GM23338 (cell line): ENCODE measurements at regions not wholly inside any gene's neighbourhood (a gene's known extent, or its start where the extent isn't known, plus 50 kb on each side); places are given as distances from the start of the nearest gene placed in this dataset.

Source experiments
- CREB1 ChIP-seq: fragments of 250-450 bp; sonication (Bioruptor Pico); IDR thresholded peaks from 2 replicates; pipeline ENCODE4 v1.5.0; 2020; ENCODE audit warnings: low read depth, mild to moderate bottlenecking, moderate library complexity
- EZH2 ChIP-seq: fragments of 200-600 bp; sonication (generic); IDR thresholded peaks from one replicate; pipeline ENCODE4 v1.8.0; 2017; ENCODE audit warnings: antibody characterized with exemption, mild to moderate bottlenecking, low read depth; ENCODE audit not compliant: unreplicated experiment
- EZH2phosphoT487 ChIP-seq: fragments of 200-600 bp; sonication (generic); IDR thresholded peaks from one replicate; pipeline ENCODE4 v1.8.1; 2018; ENCODE audit warnings: antibody characterized with exemption; ENCODE audit not compliant: unreplicated experiment
- JUNB ChIP-seq: IDR thresholded peaks from one replicate; pipeline ENCODE4 v1.6.1; 2016; ENCODE audit warnings: antibody characterized with exemption; ENCODE audit not compliant: unreplicated experiment
- NANOG ChIP-seq: IDR thresholded peaks from 2 replicates; pipeline ENCODE4 v1.6.1; 2016; ENCODE audit warnings: antibody characterized with exemption, borderline replicate concordance
- POLR2AphosphoS5 ChIP-seq: IDR thresholded peaks from 2 replicates; pipeline ENCODE4 v1.6.1; 2016; ENCODE audit warnings: antibody characterized with exemption, low read depth
- REST ChIP-seq: IDR thresholded peaks from one replicate; pipeline ENCODE4 v1.6.1; 2018; ENCODE audit warnings: antibody characterized with exemption; ENCODE audit not compliant: unreplicated experiment
- STAT1 ChIP-seq: IDR thresholded peaks from one replicate; pipeline ENCODE4 v1.6.1; 2016; ENCODE audit warnings: antibody characterized with exemption; ENCODE audit not compliant: unreplicated experiment
- ZNF114 ChIP-seq: fragments of 250-450 bp; sonication (Bioruptor Pico); IDR thresholded peaks from 2 replicates; pipeline ENCODE4 v1.5.0; 2020; ENCODE audit warnings: mild to moderate bottlenecking, moderate library complexity
- ZNF331 ChIP-seq: fragments of 250-450 bp; sonication (Bioruptor Pico); IDR thresholded peaks from 2 replicates; pipeline ENCODE4 v1.5.0; 2020; ENCODE audit warnings: low read depth, mild to moderate bottlenecking, moderate library complexity
- ZNF462 ChIP-seq: fragments of 250-450 bp; sonication (Bioruptor Pico); IDR thresholded peaks from 2 replicates; pipeline ENCODE4 v1.5.0; 2020; ENCODE audit warnings: mild to moderate bottlenecking, moderate library complexity
- TF ChIP-seq, protein P1 (sequence below), 2 experiments: fragments of 200-600 bp in 1 of 2; sonication (generic) in 1 of 2; conservative IDR thresholded peaks; 2 replicates each; pipeline versions ENCODE4 v1.5.1 to v1.6.1; 2016 to 2017; ENCODE audit warnings: antibody characterized with exemption in 2 of 2, low read depth in 2 of 2, mild to moderate bottlenecking in 2 of 2, moderate library complexity in 1 of 2
- TF ChIP-seq, protein P2 (sequence below): IDR thresholded peaks from 2 replicates; pipeline ENCODE4 v1.6.1; 2016; ENCODE audit warnings: antibody characterized with exemption

DNA sequence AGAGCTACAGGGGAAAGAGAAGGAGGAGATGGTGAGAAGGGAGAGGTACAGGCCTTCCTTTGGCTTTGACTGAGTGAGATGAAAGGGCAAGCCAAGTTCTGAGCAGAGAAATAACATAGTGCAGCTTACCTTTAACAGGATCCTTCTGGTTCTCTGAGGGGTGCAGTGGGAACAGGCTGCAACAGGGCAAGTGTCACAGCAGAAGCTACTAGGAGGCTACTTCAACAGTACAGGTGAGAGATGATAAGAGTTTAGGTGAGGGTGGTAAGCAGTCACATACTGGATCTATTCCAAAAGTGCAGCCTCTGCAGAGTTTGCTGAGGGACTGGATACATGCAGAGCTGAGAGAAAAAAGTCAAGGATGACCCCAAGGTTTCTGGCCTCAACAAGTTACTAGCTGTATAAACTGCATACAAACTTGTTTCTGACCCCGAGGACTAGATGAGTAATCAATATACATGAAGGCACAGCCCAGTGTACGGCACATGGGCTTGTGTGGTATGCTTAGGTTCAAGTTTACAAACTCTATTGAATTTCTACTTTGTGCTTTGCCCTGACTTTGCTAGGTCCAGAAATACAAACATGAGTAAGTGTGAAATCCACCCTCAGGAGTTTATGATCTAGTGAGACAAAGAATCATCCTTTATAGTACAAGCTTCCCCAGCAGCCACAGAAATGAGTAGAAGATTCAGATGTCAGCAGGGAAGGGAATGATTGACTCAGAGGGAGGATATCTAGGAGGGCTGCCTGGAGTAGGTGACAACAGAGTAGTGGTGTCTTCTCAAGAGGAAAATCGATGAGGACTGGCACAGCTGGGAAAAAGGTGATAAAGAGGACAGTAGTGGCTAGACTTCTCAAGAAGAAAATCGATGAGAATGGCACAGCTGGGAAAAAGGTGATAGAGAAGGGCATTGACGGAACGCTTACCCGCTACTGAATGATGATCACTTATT is 78.2 kb upstream of the TJP1 start:
- TF ChIP-seq, protein P1, sequence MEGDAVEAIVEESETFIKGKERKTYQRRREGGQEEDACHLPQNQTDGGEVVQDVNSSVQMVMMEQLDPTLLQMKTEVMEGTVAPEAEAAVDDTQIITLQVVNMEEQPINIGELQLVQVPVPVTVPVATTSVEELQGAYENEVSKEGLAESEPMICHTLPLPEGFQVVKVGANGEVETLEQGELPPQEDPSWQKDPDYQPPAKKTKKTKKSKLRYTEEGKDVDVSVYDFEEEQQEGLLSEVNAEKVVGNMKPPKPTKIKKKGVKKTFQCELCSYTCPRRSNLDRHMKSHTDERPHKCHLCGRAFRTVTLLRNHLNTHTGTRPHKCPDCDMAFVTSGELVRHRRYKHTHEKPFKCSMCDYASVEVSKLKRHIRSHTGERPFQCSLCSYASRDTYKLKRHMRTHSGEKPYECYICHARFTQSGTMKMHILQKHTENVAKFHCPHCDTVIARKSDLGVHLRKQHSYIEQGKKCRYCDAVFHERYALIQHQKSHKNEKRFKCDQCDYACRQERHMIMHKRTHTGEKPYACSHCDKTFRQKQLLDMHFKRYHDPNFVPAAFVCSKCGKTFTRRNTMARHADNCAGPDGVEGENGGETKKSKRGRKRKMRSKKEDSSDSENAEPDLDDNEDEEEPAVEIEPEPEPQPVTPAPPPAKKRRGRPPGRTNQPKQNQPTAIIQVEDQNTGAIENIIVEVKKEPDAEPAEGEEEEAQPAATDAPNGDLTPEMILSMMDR (conservative IDR thresholded peaks at IDR 0.05; ENCODE audit: low read depth in 2 of 2): no peak
- TF ChIP-seq POLR2AphosphoS5: no peak
- TF ChIP-seq NANOG: no peak
- TF ChIP-seq REST: no peak
- no peak for TF ChIP-seq CREB1 (CRISPR knock-in tag)
- TF ChIP-seq EZH2phosphoT487: no peak
- TF ChIP-seq EZH2: no peak
- no peak for TF ChIP-seq ZNF331 (CRISPR knock-in tag)
- TF ChIP-seq ZNF114: no peak
- TF ChIP-seq, protein P2, sequence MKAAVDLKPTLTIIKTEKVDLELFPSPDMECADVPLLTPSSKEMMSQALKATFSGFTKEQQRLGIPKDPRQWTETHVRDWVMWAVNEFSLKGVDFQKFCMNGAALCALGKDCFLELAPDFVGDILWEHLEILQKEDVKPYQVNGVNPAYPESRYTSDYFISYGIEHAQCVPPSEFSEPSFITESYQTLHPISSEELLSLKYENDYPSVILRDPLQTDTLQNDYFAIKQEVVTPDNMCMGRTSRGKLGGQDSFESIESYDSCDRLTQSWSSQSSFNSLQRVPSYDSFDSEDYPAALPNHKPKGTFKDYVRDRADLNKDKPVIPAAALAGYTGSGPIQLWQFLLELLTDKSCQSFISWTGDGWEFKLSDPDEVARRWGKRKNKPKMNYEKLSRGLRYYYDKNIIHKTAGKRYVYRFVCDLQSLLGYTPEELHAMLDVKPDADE: no peak
- TF ChIP-seq JUNB: no peak
- no peak for TF ChIP-seq STAT1
- no peak for TF ChIP-seq ZNF462 (CRISPR knock-in tag)
